GM12891 (cell line): ENCODE measurements at regions not wholly inside any gene's neighbourhood (a gene's known extent, or its start where the extent isn't known, plus 50 kb on each side); places are given as distances from the start of the nearest gene placed in this dataset.

Source experiments
- POLR2A ChIP-seq: IDR thresholded peaks from 2 replicates; pipeline ENCODE4 v1.6.1; 2011; ENCODE audit warnings: low read depth, low read length, control low read depth
- POLR2AphosphoS5 ChIP-seq: IDR thresholded peaks from 2 replicates; pipeline ENCODE4 v1.6.1; 2011; ENCODE audit warnings: low read depth, low read length, control low read depth

- TF ChIP-seq POLR2A (no peak), POLR2AphosphoS5 (no peak)
Measured at GRCh38 chr5:144971108-144971850, 800.6 kb downstream of the KCTD16 start.
